ENCODE measurements at regions not wholly inside any gene's neighbourhood (a gene's known extent, or its start where the extent isn't known, plus 50 kb on each side); places are given as distances from the start of the nearest gene placed in this dataset.
A peak's percentile ranks its signal among the peaks of the same experiment; 100 is the strongest.

DNA sequence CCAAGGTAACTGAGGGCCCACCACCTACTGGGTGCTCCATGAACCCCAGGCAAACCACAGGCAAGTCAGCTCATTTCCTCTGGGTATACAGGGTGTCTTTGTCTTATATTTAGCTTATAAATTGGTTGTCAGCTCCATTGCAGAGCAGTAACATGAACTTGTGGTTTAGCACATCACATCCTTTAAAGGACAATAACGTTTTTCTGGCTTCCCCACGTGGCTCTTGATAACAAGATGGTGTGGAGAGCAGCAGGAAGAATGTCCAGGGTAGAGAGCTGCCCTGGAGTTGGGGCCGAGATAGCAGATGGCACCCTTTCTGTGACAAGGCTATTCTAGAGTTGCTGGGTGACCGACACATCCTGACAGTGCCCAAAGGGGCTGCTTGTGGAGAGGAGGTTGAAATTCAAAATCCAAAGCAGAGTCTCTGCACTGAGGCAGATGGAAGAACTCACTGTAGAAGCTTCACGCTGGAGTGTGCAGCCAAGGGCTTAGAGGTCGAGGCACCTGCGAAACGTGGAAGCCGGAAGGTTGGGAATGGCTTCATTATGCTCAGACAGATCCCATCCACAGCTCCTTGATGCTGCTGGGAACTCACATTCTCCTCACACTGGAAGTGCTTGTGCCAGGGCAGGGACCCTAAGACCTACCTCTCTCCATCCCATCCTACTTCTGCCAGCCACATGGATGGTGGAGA is 133.0 kb upstream of the FRY start:
- no peak for DNase-seq

DNA sequence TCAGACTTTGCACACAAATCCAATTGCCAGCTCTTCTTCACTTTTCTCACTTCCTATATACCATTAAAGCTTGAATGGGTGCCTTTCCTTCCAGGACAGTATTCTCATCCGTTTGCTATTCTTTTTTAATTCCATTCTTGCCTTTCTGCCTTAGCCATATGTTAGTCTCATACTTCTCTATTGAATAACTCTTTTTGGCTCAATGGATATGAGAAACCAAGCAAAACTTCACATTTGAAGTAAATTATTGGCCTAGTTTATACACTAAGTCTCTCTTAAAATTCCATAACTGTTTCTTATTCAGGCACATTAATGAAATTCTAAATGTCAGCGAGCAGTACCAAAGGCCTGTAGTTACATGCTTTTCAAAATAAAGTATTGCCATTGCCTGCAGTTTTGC is 129.6 kb upstream of the FRY start:
- DNase-seq: no peak

DNA sequence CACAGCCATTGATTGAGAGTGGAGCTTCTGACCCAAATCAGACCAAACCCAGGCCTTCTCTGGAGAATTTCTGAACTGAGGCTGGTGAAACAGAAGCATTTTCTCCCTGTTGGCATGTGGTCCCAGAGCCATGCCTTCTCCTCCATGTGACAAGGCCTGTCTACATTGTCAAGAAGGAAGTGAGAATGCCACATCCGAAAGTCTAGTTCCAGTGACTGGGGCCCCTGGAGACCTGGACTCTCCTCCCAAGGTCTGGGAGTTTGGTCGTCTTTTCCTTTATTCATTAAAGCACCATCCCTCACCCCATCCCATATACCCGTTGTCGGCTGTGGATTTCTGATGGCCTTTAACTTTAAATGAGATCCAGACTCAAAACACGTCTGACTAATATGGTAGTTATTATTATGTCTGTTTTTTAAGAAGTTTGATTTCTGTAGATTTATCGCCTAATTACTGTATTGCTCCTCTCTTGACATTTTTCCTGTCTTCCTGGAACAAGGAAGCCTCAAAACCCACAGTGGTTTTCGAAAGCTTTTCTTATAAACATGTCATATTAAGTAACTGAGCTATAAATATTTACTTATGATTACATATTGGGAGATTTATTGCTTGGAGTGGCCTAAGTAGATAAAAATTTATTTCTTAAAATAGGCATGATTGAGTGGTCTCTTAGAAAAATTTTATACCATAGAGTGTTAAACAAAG is 128.3 kb upstream of the FRY start:
- DNase-seq: no peak

DNA sequence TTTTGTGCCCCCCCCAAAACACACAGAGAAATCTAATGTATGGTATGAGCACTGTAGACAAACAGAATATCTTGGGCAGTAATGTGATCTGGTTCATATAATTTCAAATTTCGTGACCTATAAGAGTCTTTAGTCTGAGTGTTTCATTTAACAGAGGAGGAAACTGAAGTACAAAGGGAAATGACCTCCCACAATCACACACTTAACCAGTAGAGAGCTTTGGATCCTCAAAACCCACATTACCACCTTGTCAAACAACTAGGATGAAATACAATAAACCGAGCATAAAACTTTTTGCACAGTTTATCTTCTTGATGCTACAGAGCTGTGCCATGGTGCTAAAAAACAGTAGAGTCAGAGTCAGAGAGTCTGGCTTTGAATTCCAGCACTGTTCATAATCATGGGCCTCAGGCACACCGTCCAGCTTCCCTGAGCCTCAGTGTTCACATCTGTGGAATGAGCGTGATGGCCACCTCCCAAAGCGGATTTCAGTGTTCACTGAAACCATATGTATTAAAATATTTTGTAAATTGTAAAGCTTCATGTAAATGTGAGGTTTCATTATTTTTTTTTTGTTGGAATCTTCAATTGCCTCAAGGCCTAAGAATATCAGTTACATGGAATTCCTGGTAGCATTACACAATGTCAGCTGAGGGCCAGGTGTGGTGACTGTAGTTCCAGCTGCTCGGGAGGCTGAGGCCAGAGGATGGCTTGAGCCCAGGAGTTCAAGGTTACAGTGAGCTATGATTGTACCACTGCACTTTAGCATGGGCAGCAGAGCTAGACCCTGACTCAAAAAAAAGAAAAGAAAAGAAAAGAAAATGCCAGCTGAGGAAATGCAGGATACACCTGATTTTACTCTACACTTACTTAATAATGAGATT is 126.4 kb upstream of the FRY start:
- DNase-seq: no peak

DNA sequence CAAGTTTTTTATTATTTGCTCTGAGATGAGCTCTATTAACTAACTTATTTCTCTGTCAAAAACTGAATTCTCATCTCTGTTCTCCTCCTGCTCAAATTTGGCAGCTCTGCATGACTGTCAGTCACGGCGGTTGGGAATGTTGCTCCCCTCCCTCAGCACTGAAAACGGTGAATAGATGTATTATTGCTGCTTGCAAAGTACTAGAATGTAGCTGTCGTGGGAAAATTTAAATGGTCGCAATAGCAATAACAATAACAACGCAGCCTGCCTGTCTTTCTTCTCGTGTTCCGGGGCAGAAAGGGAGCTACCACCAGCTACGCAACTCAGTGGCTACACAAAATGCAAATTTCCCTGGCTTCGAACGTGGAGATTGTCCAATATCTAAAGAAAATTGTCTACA is 125.6 kb upstream of the FRY start:
- no peak for DNase-seq

DNA sequence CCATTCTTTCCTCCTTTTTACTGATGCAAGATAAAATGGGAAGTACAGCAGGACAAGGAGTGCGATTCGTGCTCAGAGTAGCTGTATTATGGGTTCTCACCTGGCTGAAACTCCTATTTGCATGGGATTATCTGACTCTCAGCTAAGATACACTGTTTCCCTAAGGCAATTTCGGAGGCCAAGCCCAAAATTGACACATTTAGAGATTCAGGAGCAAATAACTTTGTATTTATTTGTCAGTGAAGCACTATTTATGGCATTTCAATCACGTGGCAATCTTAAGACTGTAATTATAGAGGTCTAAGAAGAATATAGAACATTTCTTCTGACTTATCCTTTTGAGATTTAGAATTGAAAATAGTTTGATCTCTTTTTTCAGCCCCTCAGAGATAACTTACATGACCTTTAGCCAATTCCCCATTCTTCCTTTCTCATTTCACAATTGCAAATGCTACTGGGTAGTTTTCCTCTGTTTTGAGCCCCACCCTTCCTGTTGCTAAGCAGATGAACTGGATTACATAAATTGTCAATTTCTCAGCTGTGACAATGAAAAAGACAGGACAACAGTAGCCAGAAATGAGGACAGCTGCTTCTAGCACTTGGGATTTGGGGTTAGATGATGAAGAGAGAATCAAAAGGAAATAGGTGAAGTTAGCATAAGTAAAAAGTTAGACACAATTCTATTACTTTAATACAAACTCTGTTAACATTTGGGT is 122.7 kb upstream of the FRY start:
- DNase-seq: no peak

DNA sequence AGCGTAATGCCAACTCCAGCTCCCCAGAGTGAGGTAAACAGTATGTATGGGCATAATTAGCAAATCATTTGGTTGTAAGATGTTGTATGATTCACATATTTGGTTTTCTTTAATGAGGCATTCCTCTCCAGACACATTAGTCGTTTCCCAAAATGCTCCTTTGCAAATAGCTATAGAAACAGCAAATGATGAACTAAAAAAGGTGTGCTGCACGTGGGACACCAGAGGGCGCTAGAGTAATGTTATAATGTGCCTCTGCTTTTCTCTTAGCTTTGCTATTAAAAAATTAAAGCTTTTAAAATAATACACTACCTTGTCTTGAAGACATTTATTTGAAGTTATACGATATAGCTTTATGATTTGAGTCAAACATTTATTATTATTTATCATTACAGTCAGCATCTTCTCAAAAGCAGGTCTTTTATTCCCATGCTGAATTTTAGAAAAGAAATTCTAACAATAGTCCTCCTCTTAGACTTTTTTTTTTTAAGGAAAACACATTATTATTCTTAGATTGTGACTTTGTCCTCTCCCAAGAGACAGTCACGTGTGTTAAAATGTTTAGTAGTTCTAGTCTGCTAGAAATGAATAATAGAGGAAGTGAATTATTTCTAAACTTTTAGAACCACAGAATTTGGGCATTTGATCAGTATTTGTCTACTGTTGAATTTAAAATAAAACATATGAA is 121.6 kb upstream of the FRY start:
- peak; percentile 61 for DNase-seq

DNA sequence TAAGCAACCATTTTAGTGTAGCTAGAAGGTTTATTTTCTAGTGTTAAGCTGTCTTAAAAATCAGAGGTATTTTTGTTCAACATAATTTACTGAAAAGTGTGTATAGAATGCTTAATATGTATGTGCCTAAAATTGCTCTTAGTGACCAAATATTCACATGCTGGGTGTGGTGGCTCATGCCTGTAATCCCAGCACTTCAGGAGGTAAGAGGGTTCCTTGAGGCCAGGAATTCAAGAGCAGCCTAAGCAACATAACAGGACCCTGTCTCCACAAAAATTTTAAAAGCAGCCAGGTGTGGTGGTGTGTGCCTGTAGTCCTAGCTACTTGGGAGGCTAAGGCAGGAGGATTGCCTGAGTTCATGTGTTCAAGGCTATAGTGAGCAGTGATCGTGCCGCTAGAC is 120.9 kb upstream of the FRY start:
- no peak for DNase-seq

DNA sequence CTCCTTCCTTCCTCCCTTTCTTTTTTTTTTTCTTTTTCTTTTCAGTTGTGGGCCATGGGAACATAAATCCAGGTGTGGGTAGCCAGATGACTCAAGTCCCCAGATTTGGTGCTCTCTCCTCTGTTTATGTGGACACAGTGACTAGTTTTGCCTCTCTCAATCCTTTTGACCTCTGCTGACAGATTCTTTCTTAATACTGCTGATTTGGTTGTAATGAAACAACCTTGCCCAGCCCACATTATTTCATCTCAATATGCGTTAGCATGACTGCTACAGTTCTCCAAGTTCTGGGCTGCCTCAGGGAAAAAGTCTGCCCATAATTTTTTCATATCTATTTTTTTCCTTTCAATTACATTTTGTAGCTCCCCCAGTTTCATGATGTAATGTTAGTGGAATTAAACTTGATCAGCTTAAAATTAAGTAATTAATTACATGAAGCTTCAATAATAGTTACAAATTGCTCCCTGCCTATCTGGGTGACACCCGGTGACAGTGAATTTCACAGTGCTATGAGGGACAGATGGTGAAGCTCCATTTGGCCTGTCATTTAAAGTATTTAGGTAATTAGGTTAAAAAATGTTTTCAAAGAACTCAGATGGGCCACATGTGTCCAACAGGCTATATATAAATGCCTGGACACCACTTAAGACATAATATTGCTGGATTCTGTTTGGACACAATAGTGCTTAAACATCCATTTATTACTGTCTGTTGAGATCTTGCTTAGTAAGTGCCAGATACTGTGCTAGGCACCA is 118.8 kb upstream of the FRY start:
- no peak for DNase-seq

DNA sequence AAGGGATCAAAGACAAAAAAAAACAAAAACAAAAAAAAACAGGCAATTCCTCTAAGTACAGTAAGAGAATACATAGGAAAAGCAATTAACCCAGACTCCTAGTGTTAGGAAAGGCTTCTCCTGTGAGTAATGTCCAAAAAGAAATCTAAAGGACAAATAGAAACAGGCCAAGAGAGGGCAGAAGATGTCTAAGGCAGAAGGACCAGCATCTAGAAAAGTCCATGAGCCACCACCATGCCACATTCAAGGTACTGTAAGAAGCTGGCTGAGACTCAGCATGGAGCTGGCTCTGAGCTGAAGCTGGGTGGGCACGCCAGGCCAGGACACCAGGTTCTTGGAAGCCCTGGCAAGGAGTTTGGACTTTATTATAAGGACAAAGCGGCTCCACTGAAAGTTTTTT is 118.1 kb upstream of the FRY start:
- DNase-seq: no peak

DNA sequence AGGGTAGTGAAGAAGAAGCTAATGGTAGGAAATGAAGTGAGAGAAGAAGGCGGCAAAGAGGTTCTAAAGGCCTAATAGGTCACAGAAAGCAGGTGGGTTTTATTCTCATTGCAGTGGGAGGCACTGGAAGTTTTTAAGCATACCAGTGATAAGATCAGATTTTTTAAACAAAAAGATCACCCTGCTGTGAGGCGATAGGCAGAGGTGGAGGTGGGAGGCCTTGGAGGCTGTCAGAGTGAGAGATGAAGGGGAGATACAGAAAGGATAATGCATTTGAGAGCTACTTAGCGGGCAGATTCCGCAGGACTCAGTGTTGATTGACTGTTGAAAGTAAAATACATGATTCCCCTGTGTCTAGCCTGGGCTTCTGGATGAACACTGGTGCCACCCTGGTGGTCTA is 116.7 kb upstream of the FRY start:
- DNase-seq: no peak

DNA sequence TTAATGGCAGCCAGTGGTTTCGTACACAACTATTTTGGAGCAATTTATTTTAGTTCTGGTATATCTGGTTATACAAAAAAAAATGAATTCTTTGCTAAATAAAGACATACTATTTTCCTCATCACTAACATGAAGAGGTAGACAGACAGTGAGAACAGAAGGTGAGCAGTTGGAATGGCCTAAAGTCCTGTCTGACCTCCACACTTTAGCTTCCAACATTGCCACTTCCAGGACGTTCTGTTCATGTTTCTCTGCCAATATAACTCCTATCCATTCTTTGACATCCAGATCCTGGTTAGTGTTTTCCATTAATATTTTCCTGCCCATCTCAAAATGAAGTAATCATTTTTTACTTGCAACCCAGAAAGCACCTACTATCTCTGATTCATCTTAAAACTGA is 112.9 kb upstream of the FRY start:
- DNase-seq: no peak

DNA sequence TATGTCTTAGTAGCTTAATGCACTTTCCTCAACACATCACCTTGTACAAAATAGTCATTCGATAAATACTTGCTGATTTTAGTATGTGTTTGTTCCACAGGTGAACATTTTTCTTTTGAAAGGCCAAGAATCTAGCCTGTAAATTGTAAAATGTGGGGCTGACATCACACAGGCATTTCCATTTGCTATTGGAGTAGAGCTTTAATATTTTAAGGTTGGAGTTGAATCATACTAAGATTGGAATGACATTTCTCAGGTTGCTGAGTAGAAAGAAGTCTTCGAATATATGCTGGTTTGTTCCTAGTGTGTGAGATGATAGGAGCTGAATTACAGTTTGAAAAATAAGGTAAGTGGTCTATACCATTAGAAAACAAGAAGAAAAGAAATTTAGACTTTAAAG is 112.3 kb upstream of the FRY start:
- DNase-seq: no peak

DNA sequence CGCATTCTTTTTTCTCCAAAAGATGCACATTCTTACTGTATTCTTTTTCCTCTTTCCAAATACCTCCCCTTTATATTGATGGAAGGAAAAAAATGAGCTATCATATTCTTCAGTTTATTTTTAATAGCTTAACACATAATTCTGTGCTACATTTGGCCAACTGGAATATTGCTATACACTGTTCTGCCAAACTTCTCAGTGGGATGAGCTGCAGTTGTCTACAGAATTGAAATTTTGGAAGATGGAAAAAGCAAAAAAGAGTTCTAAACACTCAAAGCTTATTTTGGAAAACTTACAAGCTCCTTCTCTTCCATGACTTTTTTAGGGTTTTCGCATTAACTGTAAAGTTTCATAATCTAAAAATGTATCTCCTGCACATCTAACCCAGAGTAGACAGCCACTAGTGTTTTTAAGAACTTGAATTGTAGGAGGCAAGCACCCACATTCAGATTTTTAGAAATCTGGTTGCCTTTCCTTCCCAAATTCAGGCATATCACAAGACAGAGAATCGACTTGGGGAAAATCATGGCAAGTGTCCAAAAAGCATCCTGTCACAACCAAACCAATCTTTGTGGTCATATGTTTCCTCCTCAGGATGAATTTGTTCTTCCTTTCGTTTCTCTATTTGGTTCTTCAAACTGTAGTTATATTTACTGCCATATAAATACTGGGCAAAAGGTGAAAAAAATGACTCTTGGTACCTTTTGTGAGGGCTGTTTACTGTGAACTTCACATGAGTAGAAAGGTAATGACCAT is 111.4 kb upstream of the FRY start:
- DNase-seq: no peak

DNA sequence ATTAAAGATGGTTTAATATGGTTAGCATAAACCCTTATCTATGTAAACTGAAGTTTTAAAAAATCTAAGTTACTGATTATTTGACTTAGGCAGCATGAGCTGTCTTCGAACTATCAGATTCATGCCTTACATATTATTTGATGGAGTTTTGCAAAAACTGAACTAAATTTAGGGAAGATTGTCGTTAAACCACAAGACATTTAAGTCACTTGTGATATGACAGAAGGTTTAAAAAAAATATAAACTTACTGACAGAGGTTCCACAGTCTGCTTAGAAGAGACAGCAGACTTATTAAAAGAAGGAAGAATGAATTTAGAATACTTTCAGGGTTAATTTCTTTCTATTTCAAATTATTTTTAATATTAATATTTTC is 110.9 kb upstream of the FRY start:
- no peak for DNase-seq

DNA sequence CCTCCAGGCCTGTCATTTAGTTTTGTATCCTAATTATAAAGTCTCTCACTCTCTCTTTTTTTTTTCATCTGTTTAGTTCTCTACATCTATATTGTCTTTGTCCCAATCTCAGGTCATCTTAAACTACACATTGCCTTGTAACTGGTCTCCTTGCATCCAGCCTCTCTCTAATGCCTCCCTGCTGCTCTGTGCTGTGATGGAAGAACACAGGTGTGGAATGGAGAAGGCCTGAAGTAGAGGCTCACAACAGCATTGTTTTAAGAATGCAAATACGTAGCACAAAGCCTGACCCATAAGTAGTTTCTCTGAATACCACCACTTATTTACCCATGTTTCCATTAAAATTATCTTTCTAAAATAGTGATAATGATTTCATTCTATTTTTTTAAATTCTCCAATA is 108.8 kb upstream of the FRY start:
- no peak for DNase-seq

DNA sequence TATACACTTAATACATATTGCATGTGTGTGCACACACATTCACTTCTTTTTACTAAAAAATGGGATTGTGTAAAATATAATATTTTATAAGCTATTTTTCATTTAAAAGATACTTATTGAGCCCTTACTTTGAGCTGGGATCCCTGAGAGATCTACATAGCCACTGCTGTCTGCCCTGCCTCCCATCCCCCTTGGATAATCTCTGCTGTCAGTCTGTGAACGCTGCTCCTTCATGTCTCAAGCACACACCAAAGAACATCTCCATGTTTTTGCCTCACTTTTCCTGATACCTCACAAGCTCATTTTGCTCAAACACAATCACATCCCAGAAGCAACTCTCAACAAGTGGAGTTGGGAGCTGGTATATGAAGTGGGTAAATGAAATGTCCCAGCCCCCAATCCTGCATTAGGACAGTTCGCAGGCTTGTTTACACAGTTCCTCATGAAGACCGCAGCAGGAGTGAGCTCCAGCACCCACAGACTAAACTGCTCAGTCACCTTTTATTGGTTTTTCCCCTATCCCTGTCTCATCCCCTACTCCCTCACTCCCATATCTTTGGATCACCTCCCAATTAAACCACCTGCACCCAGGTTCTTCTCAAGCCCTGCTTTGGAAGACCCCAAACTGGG is 108.3 kb upstream of the FRY start:
- DNase-seq: peak; percentile 21

DNA sequence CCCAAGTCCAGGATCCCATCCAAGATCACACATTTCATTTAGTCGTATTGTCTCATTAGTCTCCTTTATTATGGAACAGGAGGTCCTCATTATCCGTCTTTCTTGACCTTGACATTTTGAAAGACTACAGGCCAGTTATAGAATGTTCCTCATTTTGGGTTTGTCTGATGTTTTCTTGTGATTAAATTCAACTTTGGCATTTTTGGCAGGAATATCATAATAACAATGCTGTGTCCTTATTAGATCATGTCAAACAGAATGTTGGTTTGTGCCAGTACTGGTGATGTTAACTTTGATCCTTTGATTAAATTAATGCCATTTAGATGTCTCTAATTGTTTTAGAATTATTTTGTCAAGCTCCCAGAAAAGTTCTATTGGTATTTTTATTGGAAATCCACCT is 106.5 kb upstream of the FRY start:
- DNase-seq: no peak

DNA sequence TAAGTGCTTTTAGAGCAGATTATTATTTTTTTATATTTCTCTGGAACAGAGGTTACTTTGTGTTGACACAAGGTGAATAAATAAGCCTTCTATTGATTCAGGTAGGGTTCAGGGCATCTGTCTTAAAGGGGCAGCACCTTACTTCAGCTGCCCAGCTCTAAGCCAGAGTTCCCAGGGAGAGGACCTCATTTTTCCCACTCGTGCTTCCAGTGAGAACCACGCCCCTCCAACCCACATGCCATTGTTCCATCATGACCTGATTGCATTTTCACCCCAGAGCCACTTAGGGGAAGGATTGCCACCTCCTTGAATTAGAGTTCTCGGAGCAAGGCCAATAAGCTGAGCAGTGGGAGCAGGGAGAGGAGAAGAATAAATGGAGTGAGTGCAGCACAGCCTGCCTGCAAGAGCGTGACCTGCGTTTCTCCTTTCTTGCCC is 104.3 kb upstream of the FRY start:
- DNase-seq: peak; percentile 65

DNA sequence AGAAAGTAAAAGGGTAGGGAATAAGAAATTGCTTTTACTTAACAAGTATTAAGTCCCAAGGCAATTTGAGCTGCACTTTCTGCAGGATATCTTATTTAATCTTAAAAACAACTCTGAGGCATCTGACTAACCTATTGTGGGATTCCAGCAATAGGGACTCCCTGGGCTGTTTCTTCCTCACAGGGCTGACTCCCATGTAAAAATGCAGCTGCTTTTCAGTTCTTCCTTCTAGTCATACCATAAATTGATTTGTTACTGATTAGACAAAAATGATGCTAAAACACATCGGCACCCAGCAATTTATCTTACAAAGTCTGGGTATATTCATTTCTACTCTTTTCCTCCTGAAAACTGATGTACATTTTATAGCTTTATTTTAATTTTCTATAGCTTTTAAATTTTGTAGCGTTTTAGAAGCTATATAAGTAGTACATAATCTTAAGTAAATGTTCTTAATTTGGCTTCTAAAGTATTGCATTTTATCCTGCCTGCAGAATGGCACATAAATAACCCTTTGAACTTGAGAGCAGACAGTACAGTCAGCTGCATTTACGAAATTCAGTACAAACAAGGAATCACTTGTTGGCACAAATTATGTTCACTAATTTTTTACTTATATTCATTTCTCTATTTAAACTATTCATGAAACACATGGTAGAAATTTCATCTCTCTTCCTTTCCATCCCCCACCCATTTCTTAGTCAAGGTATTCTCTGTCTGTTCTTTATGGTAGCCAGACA is 102.4 kb upstream of the FRY start:
- DNase-seq: no peak
